ENCODE measurements at regions not wholly inside any gene's neighbourhood (a gene's known extent, or its start where the extent isn't known, plus 50 kb on each side); places are given as distances from the start of the nearest gene placed in this dataset.
A peak's percentile ranks its signal among the peaks of the same experiment; 100 is the strongest.

GRCh38 chr11:41878095-41878494, 418.6 kb upstream of the LRRC4C start:
- no peaks in the 10 kb centered on the region for H3K9me3 ChIP-seq (ENCODE audit: control insufficient read depth in 5 of 5, low read length in 5 of 5)
- no peak overlapping the region for H3K9ac ChIP-seq (ENCODE audit: low read length in 5 of 5)
- H3K36me3 ChIP-seq (ENCODE audit: control insufficient read depth in 5 of 5, insufficient read depth in 5 of 5, low read length in 5 of 5) = no peaks in the 10 kb centered on the region
- H3K27me3 ChIP-seq (ENCODE audit: control insufficient read depth in 5 of 5, insufficient read depth in 4 of 5, low read length in 5 of 5) = no peaks in the 10 kb centered on the region
- H3K4me1 ChIP-seq (ENCODE audit: control insufficient read depth in 5 of 5, insufficient read depth in 5 of 5, low read length in 5 of 5) = no peaks in the 10 kb centered on the region
- no peak overlapping the region for H3K4me3 ChIP-seq (ENCODE audit: low read depth in 1 of 5, low read length in 5 of 5)
- H3K27ac ChIP-seq (ENCODE audit: low read depth, low read length) = no peak overlapping the region

DNA sequence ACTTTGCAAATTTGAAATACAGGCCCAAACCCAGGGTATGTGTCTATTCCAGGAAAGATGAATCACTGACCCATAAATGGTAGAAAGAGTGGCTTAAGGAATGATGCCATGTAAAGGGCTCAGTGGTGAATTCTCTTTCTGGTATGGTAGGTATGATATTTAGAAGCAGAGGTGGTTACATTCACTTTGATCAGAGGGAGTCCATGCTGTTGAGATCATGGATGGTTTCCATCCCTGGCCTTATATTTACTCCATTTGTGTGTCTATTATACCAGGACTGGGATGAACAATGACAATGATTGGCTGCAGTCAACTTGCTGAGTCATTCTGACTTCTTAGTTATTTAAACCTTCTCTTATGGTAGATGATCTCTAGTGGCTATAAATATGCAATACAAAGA, 419.8 kb upstream of the LRRC4C start:
- H3K9me3 ChIP-seq (ENCODE audit: control insufficient read depth in 5 of 5, low read length in 5 of 5) = no peaks in the 10 kb centered on the region
- no peaks in the 10 kb centered on the region for H3K4me1 ChIP-seq (ENCODE audit: control insufficient read depth in 5 of 5, insufficient read depth in 5 of 5, low read length in 5 of 5)
- no peak overlapping the region for H3K27ac ChIP-seq (ENCODE audit: low read depth, low read length)
- H3K9ac ChIP-seq (ENCODE audit: low read length in 5 of 5) = no peak overlapping the region
- no peak overlapping the region for H3K4me3 ChIP-seq (ENCODE audit: low read depth in 1 of 5, low read length in 5 of 5)
- H3K36me3 ChIP-seq (ENCODE audit: control insufficient read depth in 5 of 5, insufficient read depth in 5 of 5, low read length in 5 of 5) = no peaks in the 10 kb centered on the region
- no peaks in the 10 kb centered on the region for H3K27me3 ChIP-seq (ENCODE audit: control insufficient read depth in 5 of 5, insufficient read depth in 4 of 5, low read length in 5 of 5)

- Histone ChIP-seq H3K4me1 (ENCODE audit: control insufficient read depth in 5 of 5, insufficient read depth in 5 of 5, low read length in 5 of 5) (peaks cover 0 to 2% (median 0%) of the 10 kb centered on the region in 5 donors), H3K27me3 (ENCODE audit: control insufficient read depth in 5 of 5, insufficient read depth in 4 of 5, low read length in 5 of 5) (no peaks in the 10 kb centered on the region), H3K36me3 (ENCODE audit: control insufficient read depth in 5 of 5, insufficient read depth in 5 of 5, low read length in 5 of 5) (no peaks in the 10 kb centered on the region), H3K27ac (ENCODE audit: low read depth, low read length) (no peak overlapping the region), H3K9me3 (ENCODE audit: control insufficient read depth in 5 of 5, low read length in 5 of 5) (peaks cover 0 to 2% (median 0%) of the 10 kb centered on the region in 5 donors), H3K9ac (ENCODE audit: low read length in 5 of 5) (no peak overlapping the region), H3K4me3 (ENCODE audit: low read depth in 1 of 5, low read length in 5 of 5) (no peak overlapping the region)
Observed at GRCh38 chr11:41895081-41895480, 435.6 kb upstream of the LRRC4C start.

GRCh38 chr11:41897991-41898390, 438.5 kb upstream of the LRRC4C start:
- Histone ChIP-seq H3K27ac (ENCODE audit: low read depth, low read length) (no peak overlapping the region), H3K9ac (ENCODE audit: low read length in 5 of 5) (no peak overlapping the region), H3K27me3 (ENCODE audit: control insufficient read depth in 5 of 5, insufficient read depth in 4 of 5, low read length in 5 of 5) (no peaks in the 10 kb centered on the region), H3K4me1 (ENCODE audit: control insufficient read depth in 5 of 5, insufficient read depth in 5 of 5, low read length in 5 of 5) (peaks cover 0 to 2% (median 0%) of the 10 kb centered on the region in 5 donors), H3K9me3 (ENCODE audit: control insufficient read depth in 5 of 5, low read length in 5 of 5) (peaks cover 0 to 2% (median 0%) of the 10 kb centered on the region in 5 donors), H3K4me3 (ENCODE audit: low read depth in 1 of 5, low read length in 5 of 5) (no peak overlapping the region), H3K36me3 (ENCODE audit: control insufficient read depth in 5 of 5, insufficient read depth in 5 of 5, low read length in 5 of 5) (no peaks in the 10 kb centered on the region)

DNA sequence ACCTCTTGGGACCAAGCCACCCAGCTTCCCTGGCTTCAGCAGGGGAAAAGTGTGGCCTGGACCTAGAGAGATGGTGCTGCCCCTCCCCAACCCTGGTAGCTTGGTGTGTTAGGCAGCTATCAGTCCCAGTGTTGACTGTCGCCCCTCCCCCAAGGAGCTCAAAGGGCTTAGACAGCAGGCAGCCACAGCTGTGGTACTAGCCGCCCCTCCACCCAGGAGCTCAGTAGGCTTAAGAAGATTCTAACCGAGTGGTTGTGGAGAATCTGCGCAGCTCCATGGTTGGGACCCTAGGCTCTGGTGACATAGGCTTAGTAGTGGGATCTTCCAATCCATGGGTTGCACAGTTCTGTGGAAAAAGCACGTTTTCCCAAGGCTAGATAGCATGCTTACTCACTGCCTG, 458.4 kb upstream of the LRRC4C start:
- no peak overlapping the region for H3K9ac ChIP-seq (ENCODE audit: low read length in 5 of 5)
- peak overlapping the region in 1 of 5 donors; percentile 19 for H3K4me3 ChIP-seq (ENCODE audit: low read depth in 1 of 5, low read length in 5 of 5)
- no peak overlapping the region for H3K27ac ChIP-seq (ENCODE audit: low read depth, low read length)
- no peaks in the 10 kb centered on the region for H3K36me3 ChIP-seq (ENCODE audit: control insufficient read depth in 5 of 5, insufficient read depth in 5 of 5, low read length in 5 of 5)
- peaks cover 5 to 16% (median 6%) of the 10 kb centered on the region in 5 donors for H3K9me3 ChIP-seq (ENCODE audit: control insufficient read depth in 5 of 5, low read length in 5 of 5)
- no peaks in the 10 kb centered on the region for H3K4me1 ChIP-seq (ENCODE audit: control insufficient read depth in 5 of 5, insufficient read depth in 5 of 5, low read length in 5 of 5)
- H3K27me3 ChIP-seq (ENCODE audit: control insufficient read depth in 5 of 5, insufficient read depth in 4 of 5, low read length in 5 of 5) = no peaks in the 10 kb centered on the region

GRCh38 chr11:41920374-41920773, 460.9 kb upstream of the LRRC4C start:
- Histone ChIP-seq H3K27ac (ENCODE audit: low read depth, low read length) (no peak overlapping the region), H3K27me3 (ENCODE audit: control insufficient read depth in 5 of 5, insufficient read depth in 4 of 5, low read length in 5 of 5) (no peaks in the 10 kb centered on the region), H3K4me1 (ENCODE audit: control insufficient read depth in 5 of 5, insufficient read depth in 5 of 5, low read length in 5 of 5) (no peaks in the 10 kb centered on the region), H3K36me3 (ENCODE audit: control insufficient read depth in 5 of 5, insufficient read depth in 5 of 5, low read length in 5 of 5) (no peaks in the 10 kb centered on the region), H3K4me3 (ENCODE audit: low read depth in 1 of 5, low read length in 5 of 5) (no peak overlapping the region), H3K9ac (ENCODE audit: low read length in 5 of 5) (no peak overlapping the region), H3K9me3 (ENCODE audit: control insufficient read depth in 5 of 5, low read length in 5 of 5) (peaks cover under 1 to 12% (median 6%) of the 10 kb centered on the region in 5 donors)

DNA sequence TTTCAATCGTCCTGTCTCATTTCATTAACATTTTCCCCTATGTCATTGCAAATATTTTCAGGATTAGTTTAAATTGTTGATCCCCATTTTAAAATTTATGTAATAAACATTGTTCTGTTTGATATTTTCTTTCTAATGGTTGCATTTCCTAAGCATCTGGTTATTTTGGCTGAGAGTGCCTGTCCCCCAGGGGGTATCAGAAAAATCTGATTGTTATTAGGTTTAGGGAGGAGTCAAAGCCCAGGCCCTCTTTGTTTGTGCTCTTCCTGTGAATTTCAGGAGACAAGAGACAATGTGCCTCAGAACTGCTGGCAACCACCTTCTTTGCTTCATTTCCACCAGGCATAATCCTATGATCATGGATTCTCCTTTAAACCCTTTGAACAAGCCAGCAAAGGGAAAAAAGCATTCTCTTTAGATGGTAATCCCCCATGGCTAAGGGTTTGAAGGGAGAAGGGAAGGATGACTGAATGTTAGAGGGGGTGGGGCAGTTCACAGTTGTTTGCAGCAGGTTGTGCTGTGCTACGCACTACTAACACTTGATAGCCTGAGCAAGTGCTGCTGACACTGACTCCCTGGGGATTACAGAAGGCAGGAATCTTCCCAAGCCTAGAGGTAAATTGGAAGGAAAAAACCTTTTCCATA, 462.4 kb upstream of the LRRC4C start:
- H3K9me3 ChIP-seq (ENCODE audit: control insufficient read depth in 5 of 5, low read length in 5 of 5) = peaks cover 0 to 12% (median 6%) of the 10 kb centered on the region in 5 donors
- no peaks in the 10 kb centered on the region for H3K27me3 ChIP-seq (ENCODE audit: control insufficient read depth in 5 of 5, insufficient read depth in 4 of 5, low read length in 5 of 5)
- H3K4me3 ChIP-seq (ENCODE audit: low read depth in 1 of 5, low read length in 5 of 5) = no peak overlapping the region
- no peak overlapping the region for H3K27ac ChIP-seq (ENCODE audit: low read depth, low read length)
- H3K36me3 ChIP-seq (ENCODE audit: control insufficient read depth in 5 of 5, insufficient read depth in 5 of 5, low read length in 5 of 5) = no peaks in the 10 kb centered on the region
- H3K9ac ChIP-seq (ENCODE audit: low read length in 5 of 5) = no peak overlapping the region
- no peaks in the 10 kb centered on the region for H3K4me1 ChIP-seq (ENCODE audit: control insufficient read depth in 5 of 5, insufficient read depth in 5 of 5, low read length in 5 of 5)

- Histone ChIP-seq H3K9ac (ENCODE audit: low read length in 5 of 5) (no peak overlapping the region), H3K4me3 (ENCODE audit: low read depth in 1 of 5, low read length in 5 of 5) (no peak overlapping the region), H3K4me1 (ENCODE audit: control insufficient read depth in 5 of 5, insufficient read depth in 5 of 5, low read length in 5 of 5) (no peaks in the 10 kb centered on the region), H3K9me3 (ENCODE audit: control insufficient read depth in 5 of 5, low read length in 5 of 5) (peaks cover 0 to 2% (median 0%) of the 10 kb centered on the region in 5 donors), H3K27ac (ENCODE audit: low read depth, low read length) (no peak overlapping the region), H3K27me3 (ENCODE audit: control insufficient read depth in 5 of 5, insufficient read depth in 4 of 5, low read length in 5 of 5) (no peaks in the 10 kb centered on the region), H3K36me3 (ENCODE audit: control insufficient read depth in 5 of 5, insufficient read depth in 5 of 5, low read length in 5 of 5) (no peaks in the 10 kb centered on the region)
Observed at GRCh38 chr11:41926339-41926738, 466.9 kb upstream of the LRRC4C start.

DNA sequence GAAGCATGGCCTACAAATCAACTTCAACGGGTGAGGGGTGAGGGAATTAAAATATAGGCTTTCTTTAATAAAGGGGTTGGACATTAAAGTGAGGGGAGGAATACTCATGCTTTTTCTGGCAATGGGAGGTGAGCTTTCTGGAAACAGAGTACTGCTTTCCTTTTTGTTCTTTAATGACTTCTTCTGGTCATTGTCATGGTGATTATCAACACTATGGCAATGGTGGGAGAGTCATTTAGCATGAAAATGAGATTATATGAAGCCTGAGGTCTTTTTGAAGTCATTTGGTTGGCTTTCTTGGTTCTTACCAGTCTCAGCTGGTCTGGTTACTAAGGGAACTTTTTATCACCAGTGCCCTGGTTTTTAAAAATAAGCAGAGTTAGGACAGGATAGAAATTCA, 475.8 kb upstream of the LRRC4C start:
- no peaks in the 10 kb centered on the region for H3K4me1 ChIP-seq (ENCODE audit: control insufficient read depth in 5 of 5, insufficient read depth in 5 of 5, low read length in 5 of 5)
- no peaks in the 10 kb centered on the region for H3K27me3 ChIP-seq (ENCODE audit: control insufficient read depth in 5 of 5, insufficient read depth in 4 of 5, low read length in 5 of 5)
- H3K9me3 ChIP-seq (ENCODE audit: control insufficient read depth in 5 of 5, low read length in 5 of 5) = no peaks in the 10 kb centered on the region
- H3K4me3 ChIP-seq (ENCODE audit: low read depth in 1 of 5, low read length in 5 of 5) = no peak overlapping the region
- H3K27ac ChIP-seq (ENCODE audit: low read depth, low read length) = no peak overlapping the region
- no peak overlapping the region for H3K9ac ChIP-seq (ENCODE audit: low read length in 5 of 5)
- H3K36me3 ChIP-seq (ENCODE audit: control insufficient read depth in 5 of 5, insufficient read depth in 5 of 5, low read length in 5 of 5) = no peaks in the 10 kb centered on the region

GRCh38 chr11:41935795-41936194, 476.3 kb upstream of the LRRC4C start:
- Histone ChIP-seq H3K27ac (ENCODE audit: low read depth, low read length) (no peak overlapping the region), H3K4me1 (ENCODE audit: control insufficient read depth in 5 of 5, insufficient read depth in 5 of 5, low read length in 5 of 5) (no peaks in the 10 kb centered on the region), H3K9me3 (ENCODE audit: control insufficient read depth in 5 of 5, low read length in 5 of 5) (peaks cover 0 to 3% (median 0%) of the 10 kb centered on the region in 5 donors), H3K27me3 (ENCODE audit: control insufficient read depth in 5 of 5, insufficient read depth in 4 of 5, low read length in 5 of 5) (no peaks in the 10 kb centered on the region), H3K9ac (ENCODE audit: low read length in 5 of 5) (no peak overlapping the region), H3K36me3 (ENCODE audit: control insufficient read depth in 5 of 5, insufficient read depth in 5 of 5, low read length in 5 of 5) (no peaks in the 10 kb centered on the region), H3K4me3 (ENCODE audit: low read depth in 1 of 5, low read length in 5 of 5) (no peak overlapping the region)
